ENCODE measurements at regions not wholly inside any gene's neighbourhood (a gene's known extent, or its start where the extent isn't known, plus 50 kb on each side); places are given as distances from the start of the nearest gene placed in this dataset.
A peak's percentile ranks its signal among the peaks of the same experiment; 100 is the strongest.

DNA sequence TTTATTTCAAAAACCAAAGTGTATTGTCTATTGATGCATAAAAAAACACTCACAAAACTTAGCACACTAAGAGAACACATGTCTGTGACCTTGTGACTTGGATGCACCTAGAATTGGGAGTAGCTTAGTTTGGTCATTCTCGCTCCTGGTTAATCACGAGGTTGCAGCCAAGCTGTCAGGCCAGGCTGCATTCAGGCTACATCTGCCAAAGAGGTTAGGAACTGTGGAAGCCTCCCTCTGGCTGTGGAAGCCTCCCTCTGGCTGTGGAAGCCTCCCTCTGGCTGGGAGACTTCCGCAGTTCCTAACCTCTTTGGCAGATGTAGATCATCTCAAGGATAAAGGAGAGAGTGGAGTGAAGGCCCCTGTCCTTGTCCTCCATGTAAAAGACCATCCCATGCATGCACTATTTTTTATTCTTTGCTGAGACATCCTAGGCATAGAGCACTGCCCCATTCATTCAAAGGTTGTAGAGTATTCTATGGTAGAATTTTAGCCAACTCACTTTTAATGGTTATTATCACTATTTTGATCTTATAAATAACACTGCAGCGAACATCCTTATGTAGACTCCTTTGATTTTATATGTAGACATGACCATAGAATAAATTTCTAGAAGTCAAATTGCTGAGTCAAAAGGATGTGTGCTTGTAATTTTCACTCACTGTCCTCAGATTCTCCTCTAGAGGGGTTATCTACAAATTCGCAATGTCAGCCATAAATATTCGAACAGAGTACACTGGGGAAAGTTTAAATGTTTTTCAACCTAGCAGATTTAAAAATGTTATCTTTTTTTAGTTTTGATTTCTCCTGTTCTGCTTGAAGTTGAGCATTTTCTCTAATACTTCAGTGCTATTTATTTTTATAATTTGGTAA lies 63.0 kb upstream of the IGLL5 start:
- H3K36me3 ChIP-seq (ENCODE audit: insufficient read depth, low read length) = no peaks in the 10 kb centered on the region
- H2AFZ ChIP-seq (ENCODE audit: low read length) = no peak overlapping the region
- no peaks in the 10 kb centered on the region; the same call in 1 of the 2 replicates for H3K79me2 ChIP-seq (ENCODE audit: insufficient read depth, low read length)
- no peaks in the 10 kb centered on the region for H3F3A ChIP-seq (ENCODE audit: insufficient read depth, low read length)
- peaks cover 88% of the 10 kb centered on the region for H3K4me1 ChIP-seq (ENCODE audit: insufficient read depth, low read length, severe bottlenecking)
- no peaks in the 10 kb centered on the region for H4K20me1 ChIP-seq (ENCODE audit: insufficient read depth, low read length)
- H3K9me3 ChIP-seq (ENCODE audit: low read length) = no peaks in the 10 kb centered on the region
- peak overlapping the region; percentile 16 for H3K4me3 ChIP-seq (ENCODE audit: low read depth, low read length, poor library complexity, severe bottlenecking)
- peak overlapping the region; percentile 39 for H3K4me2 ChIP-seq (ENCODE audit: low read length)
- no peaks in the 10 kb centered on the region for H3K27me3 ChIP-seq (ENCODE audit: insufficient read depth, low read length)
- no peak overlapping the region for H3K9ac ChIP-seq (ENCODE audit: low read length)
- no peaks in the 10 kb centered on the region for H3K9me2 ChIP-seq (ENCODE audit: low read depth, low read length)
- H3K27ac ChIP-seq (ENCODE audit: low read depth, low read length, poor library complexity, severe bottlenecking) = peak overlapping the region; percentile 88
- TF ChIP-seq EZH2 (IDR thresholded peaks at IDR 0.05; ENCODE audit: borderline replicate concordance, low read length) = no peak
- TF ChIP-seq, protein P1, sequence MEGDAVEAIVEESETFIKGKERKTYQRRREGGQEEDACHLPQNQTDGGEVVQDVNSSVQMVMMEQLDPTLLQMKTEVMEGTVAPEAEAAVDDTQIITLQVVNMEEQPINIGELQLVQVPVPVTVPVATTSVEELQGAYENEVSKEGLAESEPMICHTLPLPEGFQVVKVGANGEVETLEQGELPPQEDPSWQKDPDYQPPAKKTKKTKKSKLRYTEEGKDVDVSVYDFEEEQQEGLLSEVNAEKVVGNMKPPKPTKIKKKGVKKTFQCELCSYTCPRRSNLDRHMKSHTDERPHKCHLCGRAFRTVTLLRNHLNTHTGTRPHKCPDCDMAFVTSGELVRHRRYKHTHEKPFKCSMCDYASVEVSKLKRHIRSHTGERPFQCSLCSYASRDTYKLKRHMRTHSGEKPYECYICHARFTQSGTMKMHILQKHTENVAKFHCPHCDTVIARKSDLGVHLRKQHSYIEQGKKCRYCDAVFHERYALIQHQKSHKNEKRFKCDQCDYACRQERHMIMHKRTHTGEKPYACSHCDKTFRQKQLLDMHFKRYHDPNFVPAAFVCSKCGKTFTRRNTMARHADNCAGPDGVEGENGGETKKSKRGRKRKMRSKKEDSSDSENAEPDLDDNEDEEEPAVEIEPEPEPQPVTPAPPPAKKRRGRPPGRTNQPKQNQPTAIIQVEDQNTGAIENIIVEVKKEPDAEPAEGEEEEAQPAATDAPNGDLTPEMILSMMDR (IDR thresholded peaks at IDR 0.05; ENCODE audit: low read length) = no peak

DNA sequence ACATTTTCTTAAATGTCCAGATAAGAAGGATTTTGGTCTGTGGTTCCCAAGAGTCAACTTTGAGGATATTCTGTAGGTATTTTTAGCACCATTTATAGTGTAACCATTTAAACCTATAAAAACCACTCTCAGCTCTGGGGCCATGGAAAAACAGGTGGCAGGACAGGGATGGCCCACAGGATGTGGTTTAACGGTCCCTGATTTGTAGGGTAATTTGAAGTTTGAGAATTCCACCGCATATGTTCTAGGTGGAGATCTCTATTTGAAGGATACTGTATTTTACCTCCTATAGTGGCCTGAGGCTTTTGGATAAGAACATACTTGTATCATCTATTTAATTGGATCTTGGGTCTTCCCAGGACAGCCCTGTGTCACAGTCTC lies 62.4 kb upstream of the IGLL5 start:
- H3F3A ChIP-seq (ENCODE audit: insufficient read depth, low read length) = no peaks in the 10 kb centered on the region
- no peaks in the 10 kb centered on the region for H4K20me1 ChIP-seq (ENCODE audit: insufficient read depth, low read length)
- H3K79me2 ChIP-seq (ENCODE audit: insufficient read depth, low read length) = no peaks in the 10 kb centered on the region; the same call in 1 of the 2 replicates
- H3K27ac ChIP-seq (ENCODE audit: low read depth, low read length, poor library complexity, severe bottlenecking) = peak overlapping the region; percentile 88
- no peak overlapping the region for H2AFZ ChIP-seq (ENCODE audit: low read length)
- no peaks in the 10 kb centered on the region for H3K27me3 ChIP-seq (ENCODE audit: insufficient read depth, low read length)
- no peaks in the 10 kb centered on the region for H3K9me2 ChIP-seq (ENCODE audit: low read depth, low read length)
- H3K9me3 ChIP-seq (ENCODE audit: low read length) = no peaks in the 10 kb centered on the region
- H3K4me3 ChIP-seq (ENCODE audit: low read depth, low read length, poor library complexity, severe bottlenecking) = peak overlapping the region; percentile 16
- TF ChIP-seq, protein P1 (IDR thresholded peaks at IDR 0.05; ENCODE audit: low read length) = no peak
- no peak for TF ChIP-seq EZH2 (IDR thresholded peaks at IDR 0.05; ENCODE audit: borderline replicate concordance, low read length)
- H3K4me1 ChIP-seq (ENCODE audit: insufficient read depth, low read length, severe bottlenecking) = peaks cover 82% of the 10 kb centered on the region
- peak overlapping the region; percentile 39 for H3K4me2 ChIP-seq (ENCODE audit: low read length)
- H3K9ac ChIP-seq (ENCODE audit: low read length) = peak overlapping the region; percentile 29; the same call in 1 of the 2 replicates
- 0 out of 2 replicates have a peak, but pooled peaks cover under 1% of the 10 kb centered on the region for H3K36me3 ChIP-seq (ENCODE audit: insufficient read depth, low read length)

DNA sequence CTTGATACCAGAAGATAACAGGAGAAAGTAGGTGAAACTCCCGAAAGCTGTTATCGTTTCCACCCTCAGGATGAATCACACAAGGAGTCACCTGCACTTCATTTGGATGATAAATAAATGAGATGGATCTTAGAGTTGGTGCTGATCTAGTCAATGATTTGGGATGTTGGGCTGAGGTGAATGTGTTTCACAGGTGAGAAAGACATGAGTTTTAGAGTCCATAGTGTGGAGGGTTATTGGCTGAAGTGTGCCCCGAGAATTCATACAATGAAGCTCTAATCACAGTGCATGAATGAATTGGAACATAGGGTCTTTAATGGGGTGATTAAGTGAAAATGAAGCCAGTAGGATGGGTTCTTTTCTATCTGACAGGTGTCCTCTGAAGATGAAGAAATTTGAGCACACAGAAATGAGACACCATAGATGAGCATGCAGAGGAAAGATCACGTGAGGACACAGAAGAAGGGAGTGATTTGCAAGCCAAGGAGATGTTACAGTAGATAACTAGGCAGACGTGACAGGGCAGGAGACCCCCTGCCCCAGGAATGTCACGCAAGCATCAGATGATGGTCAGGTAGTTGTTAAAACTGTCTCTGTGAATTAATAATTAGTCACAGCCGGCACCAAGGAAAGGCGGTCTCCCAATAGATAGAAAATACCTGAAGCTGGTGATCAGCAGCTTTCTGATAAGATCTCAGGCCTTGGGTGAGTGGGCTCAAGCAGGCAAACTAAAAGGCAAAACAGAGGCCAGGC lies 60.3 kb upstream of the IGLL5 start:
- TF ChIP-seq, protein P1 (IDR thresholded peaks at IDR 0.05; ENCODE audit: low read length) = no peak
- no peak for TF ChIP-seq EZH2 (IDR thresholded peaks at IDR 0.05; ENCODE audit: borderline replicate concordance, low read length)
- Histone ChIP-seq H3K27me3 (ENCODE audit: insufficient read depth, low read length) (no peaks in the 10 kb centered on the region), H3K4me2 (ENCODE audit: low read length) (no peak overlapping the region), H3K4me3 (ENCODE audit: low read depth, low read length, poor library complexity, severe bottlenecking) (no peak overlapping the region), H3K36me3 (ENCODE audit: insufficient read depth, low read length) (0 out of 2 replicates have a peak, but pooled peaks cover 10% of the 10 kb centered on the region), H3K9me3 (ENCODE audit: low read length) (no peaks in the 10 kb centered on the region), H2AFZ (ENCODE audit: low read length) (no peak overlapping the region), H4K20me1 (ENCODE audit: insufficient read depth, low read length) (no peaks in the 10 kb centered on the region), H3K79me2 (ENCODE audit: insufficient read depth, low read length) (no peaks in the 10 kb centered on the region; the same call in 1 of the 2 replicates), H3F3A (ENCODE audit: insufficient read depth, low read length) (no peaks in the 10 kb centered on the region), H3K4me1 (ENCODE audit: insufficient read depth, low read length, severe bottlenecking) (peaks cover 60% of the 10 kb centered on the region), H3K27ac (ENCODE audit: low read depth, low read length, poor library complexity, severe bottlenecking) (peak overlapping the region; percentile 49), H3K9me2 (ENCODE audit: low read depth, low read length) (no peaks in the 10 kb centered on the region), H3K9ac (ENCODE audit: low read length) (no peak overlapping the region)

Measured in OCI-LY1 (cell line).